ENCODE measurements at regions not wholly inside any gene's neighbourhood (a gene's known extent, or its start where the extent isn't known, plus 50 kb on each side); places are given as distances from the start of the nearest gene placed in this dataset.

DNA sequence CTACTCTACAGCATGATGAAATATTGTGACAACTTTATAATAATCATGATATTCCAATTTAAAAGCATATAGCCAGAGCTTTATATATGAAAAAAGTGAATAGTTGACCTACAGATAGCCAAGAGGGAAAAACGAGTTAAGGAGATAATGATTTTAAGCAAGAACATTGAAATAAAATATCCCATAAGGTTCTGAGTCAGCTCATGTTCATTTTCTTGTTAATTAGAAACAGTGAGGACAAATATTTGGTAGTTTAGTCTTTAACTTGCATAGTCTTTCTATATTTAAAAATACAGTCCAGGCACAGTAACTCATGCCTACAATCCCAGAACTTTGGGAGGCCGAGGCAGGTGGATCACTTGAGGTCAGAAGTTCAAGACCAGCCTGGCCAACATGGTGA, 55.8 kb upstream of the CDH6 start:
- no peaks in the 10 kb centered on the region for H3K36me3 ChIP-seq (ENCODE audit: control insufficient read depth in 3 of 3, insufficient read depth in 2 of 3, low read depth in 1 of 3, low read length in 3 of 3)
- no peaks in the 10 kb centered on the region for H3K27me3 ChIP-seq (ENCODE audit: control insufficient read depth in 3 of 3, insufficient read depth in 3 of 3, low read length in 3 of 3)
- H3K9me3 ChIP-seq (ENCODE audit: control insufficient read depth in 2 of 2, insufficient read depth in 1 of 2, low read depth in 1 of 2, low read length in 1 of 2): no peaks in the 10 kb centered on the region
- H3K4me3 ChIP-seq (ENCODE audit: low read depth in 1 of 3, low read length in 3 of 3): no peak overlapping the region
- H3K27ac ChIP-seq (ENCODE audit: low read depth in 1 of 3, low read length in 2 of 3): no peak overlapping the region
- no peak for DNase-seq
- 54 to 67% (median 65%) methylated on average over 2 of the region's 2 CpGs for WGBS, 3 donors
- H3K4me1 ChIP-seq (ENCODE audit: control insufficient read depth in 3 of 3, insufficient read depth in 2 of 3, low read depth in 1 of 3, low read length in 2 of 3): no peaks in the 10 kb centered on the region
- FAIRE-seq: no peak

DNA sequence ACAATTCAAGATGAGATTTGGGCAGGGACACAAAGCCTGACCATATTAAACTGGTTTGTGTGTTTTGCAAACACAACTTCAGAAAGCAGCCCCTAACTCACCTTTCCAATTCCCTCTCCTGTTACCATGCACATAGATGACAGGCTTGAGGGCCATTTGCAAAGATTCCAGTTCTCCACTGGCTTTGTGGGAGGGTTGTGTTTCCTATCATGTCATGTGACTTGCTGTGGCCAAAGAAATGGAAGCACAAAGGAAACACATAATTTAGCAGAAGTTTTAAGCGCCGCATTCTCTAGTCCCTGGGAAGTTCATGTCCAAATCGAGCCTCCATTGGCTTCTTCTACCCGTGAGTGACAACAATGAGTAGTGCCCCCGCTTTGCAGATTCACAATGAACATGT, 57.9 kb upstream of the CDH6 start:
- 89 to 94% (median 93%) methylated on average over 5 of the region's 5 CpGs for WGBS, 3 donors

DNA sequence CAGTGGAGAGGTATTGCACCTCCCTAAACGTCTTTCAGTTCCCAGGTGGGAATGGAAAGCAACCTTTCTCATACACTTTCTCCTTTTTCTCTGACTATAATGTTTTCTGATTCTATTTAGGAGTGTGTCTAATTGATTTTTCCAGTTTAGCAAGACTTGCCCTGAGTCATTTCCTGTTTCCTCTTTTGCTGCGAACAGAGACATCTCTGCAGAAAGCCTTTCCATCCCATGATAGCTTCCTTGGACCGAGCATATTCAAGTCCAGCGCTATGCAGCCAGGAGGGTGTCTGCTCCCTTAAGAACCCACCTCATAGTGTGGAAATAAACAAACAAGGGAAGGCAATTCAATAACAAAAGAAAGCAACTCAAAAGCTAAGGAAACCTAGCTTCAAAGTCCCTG, 60.0 kb upstream of the CDH6 start:
- Histone ChIP-seq H3K27ac (ENCODE audit: low read depth in 1 of 3, low read length in 2 of 3) (no peak overlapping the region), H3K4me1 (ENCODE audit: control insufficient read depth in 3 of 3, insufficient read depth in 2 of 3, low read depth in 1 of 3, low read length in 2 of 3) (no peaks in the 10 kb centered on the region), H3K4me3 (ENCODE audit: low read depth in 1 of 3, low read length in 3 of 3) (no peak overlapping the region), H3K36me3 (ENCODE audit: control insufficient read depth in 3 of 3, insufficient read depth in 2 of 3, low read depth in 1 of 3, low read length in 3 of 3) (no peaks in the 10 kb centered on the region), H3K9me3 (ENCODE audit: control insufficient read depth in 2 of 2, insufficient read depth in 1 of 2, low read depth in 1 of 2, low read length in 1 of 2) (no peaks in the 10 kb centered on the region), H3K27me3 (ENCODE audit: control insufficient read depth in 3 of 3, insufficient read depth in 3 of 3, low read length in 3 of 3) (no peaks in the 10 kb centered on the region)
- WGBS, 3 donors: 46 to 71% (median 52%) methylated on average over 4 of the region's 4 CpGs
- FAIRE-seq (no peak), DNase-seq (no peak)

More for the DNA sequence above, 57.9 kb upstream of the CDH6 start:
- Histone ChIP-seq H3K4me3 (ENCODE audit: low read depth in 1 of 3, low read length in 3 of 3) (no peak overlapping the region), H3K4me1 (ENCODE audit: control insufficient read depth in 3 of 3, insufficient read depth in 2 of 3, low read depth in 1 of 3, low read length in 2 of 3) (no peaks in the 10 kb centered on the region), H3K27me3 (ENCODE audit: control insufficient read depth in 3 of 3, insufficient read depth in 3 of 3, low read length in 3 of 3) (no peaks in the 10 kb centered on the region), H3K36me3 (ENCODE audit: control insufficient read depth in 3 of 3, insufficient read depth in 2 of 3, low read depth in 1 of 3, low read length in 3 of 3) (no peaks in the 10 kb centered on the region), H3K9me3 (ENCODE audit: control insufficient read depth in 2 of 2, insufficient read depth in 1 of 2, low read depth in 1 of 2, low read length in 1 of 2) (no peaks in the 10 kb centered on the region), H3K27ac (ENCODE audit: low read depth in 1 of 3, low read length in 2 of 3) (no peak overlapping the region)
- FAIRE-seq: no peak
- no peak for DNase-seq

DNA sequence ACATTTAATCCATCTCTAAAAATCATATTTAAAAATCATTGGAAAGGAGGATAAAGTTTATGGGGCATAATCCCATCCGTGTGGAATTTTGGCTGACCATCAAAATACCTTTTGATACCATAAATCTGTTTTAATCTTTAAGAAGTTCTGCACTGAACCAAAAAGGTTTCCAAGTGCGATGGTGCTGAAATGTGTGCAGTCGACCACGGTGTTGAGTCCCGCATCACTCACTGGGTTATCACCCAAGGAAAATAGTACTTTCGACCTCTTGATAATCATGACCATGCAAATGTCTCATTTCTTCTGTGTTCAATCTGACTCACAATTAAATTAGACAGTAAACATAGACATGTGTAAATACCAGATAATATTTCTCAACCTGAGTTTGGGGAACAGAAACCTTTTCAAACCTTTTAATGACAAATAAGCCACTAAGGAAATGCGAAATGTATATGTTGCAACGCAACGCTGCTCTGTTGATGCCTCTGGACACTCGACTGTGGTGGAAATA, 62.0 kb upstream of the CDH6 start:
- no peak for FAIRE-seq

DNA sequence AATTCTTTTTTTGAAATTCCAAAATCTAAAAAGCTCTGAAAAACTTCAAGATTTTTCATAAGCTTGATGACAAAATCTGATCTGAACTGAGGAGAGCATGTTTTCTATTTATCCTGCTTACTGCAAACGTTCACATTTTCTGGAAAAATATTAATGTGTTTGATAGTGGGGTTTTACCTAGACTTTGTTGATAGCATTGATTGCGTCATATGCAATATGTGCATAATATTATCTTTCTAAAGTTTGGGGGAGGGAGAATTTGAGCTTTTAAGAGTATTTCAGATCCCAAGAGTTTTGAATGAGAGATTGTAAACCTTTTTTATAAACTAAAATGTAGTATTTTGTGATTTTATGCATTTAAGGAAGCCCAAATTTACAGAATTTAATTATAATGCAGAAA, 62.8 kb upstream of the CDH6 start:
- WGBS, 3 donors: 56 to 76% (median 59%) methylated on average over 2 of the region's 2 CpGs
- no peak overlapping the region for H3K27ac ChIP-seq (ENCODE audit: low read depth in 1 of 3, low read length in 2 of 3)
- no peaks in the 10 kb centered on the region for H3K27me3 ChIP-seq (ENCODE audit: control insufficient read depth in 3 of 3, insufficient read depth in 3 of 3, low read length in 3 of 3)
- no peaks in the 10 kb centered on the region for H3K9me3 ChIP-seq (ENCODE audit: control insufficient read depth in 2 of 2, insufficient read depth in 1 of 2, low read depth in 1 of 2, low read length in 1 of 2)
- no peak for DNase-seq
- no peak overlapping the region for H3K4me3 ChIP-seq (ENCODE audit: low read depth in 1 of 3, low read length in 3 of 3)
- no peaks in the 10 kb centered on the region for H3K36me3 ChIP-seq (ENCODE audit: control insufficient read depth in 3 of 3, insufficient read depth in 2 of 3, low read depth in 1 of 3, low read length in 3 of 3)
- FAIRE-seq: no peak
- no peaks in the 10 kb centered on the region for H3K4me1 ChIP-seq (ENCODE audit: control insufficient read depth in 3 of 3, insufficient read depth in 2 of 3, low read depth in 1 of 3, low read length in 2 of 3)

More for the DNA sequence above, 62.0 kb upstream of the CDH6 start:
- H3K36me3 ChIP-seq (ENCODE audit: control insufficient read depth in 3 of 3, insufficient read depth in 2 of 3, low read depth in 1 of 3, low read length in 3 of 3): no peaks in the 10 kb centered on the region
- H3K27me3 ChIP-seq (ENCODE audit: control insufficient read depth in 3 of 3, insufficient read depth in 3 of 3, low read length in 3 of 3): no peaks in the 10 kb centered on the region
- DNase-seq: no peak
- H3K9me3 ChIP-seq (ENCODE audit: control insufficient read depth in 2 of 2, insufficient read depth in 1 of 2, low read depth in 1 of 2, low read length in 1 of 2): no peaks in the 10 kb centered on the region
- H3K4me1 ChIP-seq (ENCODE audit: control insufficient read depth in 3 of 3, insufficient read depth in 2 of 3, low read depth in 1 of 3, low read length in 2 of 3): no peaks in the 10 kb centered on the region
- no peak overlapping the region for H3K27ac ChIP-seq (ENCODE audit: low read depth in 1 of 3, low read length in 2 of 3)
- WGBS, 3 donors: 86 to 88% (median 87%) methylated on average over 10 of the region's 10 CpGs
- no peak overlapping the region for H3K4me3 ChIP-seq (ENCODE audit: low read depth in 1 of 3, low read length in 3 of 3)

DNA sequence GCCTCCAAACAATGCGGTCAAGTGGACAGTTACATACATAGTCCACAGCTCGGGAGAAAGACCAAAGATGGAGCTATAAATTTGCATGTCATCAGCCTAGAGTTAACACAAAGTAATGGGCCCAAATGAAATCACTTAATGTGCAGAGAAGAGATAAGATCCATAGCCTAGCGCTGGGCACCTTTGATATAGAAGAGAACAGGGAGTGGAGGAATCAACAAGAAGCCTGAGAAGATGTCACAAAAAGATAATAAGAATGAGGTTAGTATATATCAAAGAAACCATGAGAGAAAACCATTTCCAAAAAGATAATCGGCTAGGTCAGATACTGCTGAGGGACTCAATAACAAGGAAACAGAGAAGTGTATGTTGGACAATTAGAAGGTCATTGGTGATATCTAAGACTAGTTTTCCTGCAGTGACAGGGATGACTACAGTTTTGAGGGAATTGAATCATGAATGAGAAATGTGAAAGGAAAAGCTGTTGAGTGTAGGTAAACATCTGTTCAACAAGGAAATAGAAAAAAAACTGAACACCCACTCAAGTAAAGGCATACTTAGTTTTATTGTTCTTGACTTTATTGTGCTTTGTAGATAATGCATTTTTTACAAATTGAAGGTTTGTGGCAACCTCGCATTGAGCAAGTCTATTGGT, 68.7 kb upstream of the CDH6 start:
- 77 to 88% (median 84%) methylated on average over 5 of the region's 5 CpGs for WGBS, 3 donors
- FAIRE-seq: no peak

DNA sequence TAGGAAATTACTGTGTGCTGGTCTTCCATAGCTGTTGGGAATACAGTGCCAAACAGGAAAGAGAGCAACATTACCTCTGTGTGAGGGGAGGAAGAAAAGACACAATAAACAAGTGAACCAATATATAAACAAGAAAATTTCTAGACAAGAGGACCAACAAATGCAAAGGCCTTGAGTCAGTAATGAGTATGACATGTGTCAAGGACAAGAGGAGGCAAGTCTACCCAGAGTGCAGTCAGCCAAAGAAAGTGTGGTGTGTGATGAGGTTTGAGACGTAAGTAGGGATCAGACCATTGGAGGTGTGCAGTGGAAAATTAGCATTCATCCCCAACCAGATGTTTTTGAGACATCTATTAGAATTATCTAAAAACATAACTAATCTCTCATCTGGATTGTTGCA, 69.5 kb upstream of the CDH6 start:
- Histone ChIP-seq H3K36me3 (ENCODE audit: control insufficient read depth in 3 of 3, insufficient read depth in 2 of 3, low read depth in 1 of 3, low read length in 3 of 3) (no peaks in the 10 kb centered on the region), H3K9me3 (ENCODE audit: control insufficient read depth in 2 of 2, insufficient read depth in 1 of 2, low read depth in 1 of 2, low read length in 1 of 2) (no peaks in the 10 kb centered on the region), H3K27ac (ENCODE audit: low read depth in 1 of 3, low read length in 2 of 3) (no peak overlapping the region), H3K4me3 (ENCODE audit: low read depth in 1 of 3, low read length in 3 of 3) (no peak overlapping the region), H3K4me1 (ENCODE audit: control insufficient read depth in 3 of 3, insufficient read depth in 2 of 3, low read depth in 1 of 3, low read length in 2 of 3) (no peaks in the 10 kb centered on the region), H3K27me3 (ENCODE audit: control insufficient read depth in 3 of 3, insufficient read depth in 3 of 3, low read length in 3 of 3) (no peaks in the 10 kb centered on the region)
- WGBS, 3 donors: 75 to 90% (median 85%) methylated on average over 1 of the region's 1 CpG
- DNase-seq (no peak), FAIRE-seq (no peak)

More for the DNA sequence above, 68.7 kb upstream of the CDH6 start:
- H3K27ac ChIP-seq (ENCODE audit: low read depth in 1 of 3, low read length in 2 of 3): no peak overlapping the region
- H3K4me1 ChIP-seq (ENCODE audit: control insufficient read depth in 3 of 3, insufficient read depth in 2 of 3, low read depth in 1 of 3, low read length in 2 of 3): no peaks in the 10 kb centered on the region
- no peaks in the 10 kb centered on the region for H3K9me3 ChIP-seq (ENCODE audit: control insufficient read depth in 2 of 2, insufficient read depth in 1 of 2, low read depth in 1 of 2, low read length in 1 of 2)
- no peak overlapping the region for H3K4me3 ChIP-seq (ENCODE audit: low read depth in 1 of 3, low read length in 3 of 3)
- no peak for DNase-seq
- H3K27me3 ChIP-seq (ENCODE audit: control insufficient read depth in 3 of 3, insufficient read depth in 3 of 3, low read length in 3 of 3): no peaks in the 10 kb centered on the region
- no peaks in the 10 kb centered on the region for H3K36me3 ChIP-seq (ENCODE audit: control insufficient read depth in 3 of 3, insufficient read depth in 2 of 3, low read depth in 1 of 3, low read length in 3 of 3)

DNA sequence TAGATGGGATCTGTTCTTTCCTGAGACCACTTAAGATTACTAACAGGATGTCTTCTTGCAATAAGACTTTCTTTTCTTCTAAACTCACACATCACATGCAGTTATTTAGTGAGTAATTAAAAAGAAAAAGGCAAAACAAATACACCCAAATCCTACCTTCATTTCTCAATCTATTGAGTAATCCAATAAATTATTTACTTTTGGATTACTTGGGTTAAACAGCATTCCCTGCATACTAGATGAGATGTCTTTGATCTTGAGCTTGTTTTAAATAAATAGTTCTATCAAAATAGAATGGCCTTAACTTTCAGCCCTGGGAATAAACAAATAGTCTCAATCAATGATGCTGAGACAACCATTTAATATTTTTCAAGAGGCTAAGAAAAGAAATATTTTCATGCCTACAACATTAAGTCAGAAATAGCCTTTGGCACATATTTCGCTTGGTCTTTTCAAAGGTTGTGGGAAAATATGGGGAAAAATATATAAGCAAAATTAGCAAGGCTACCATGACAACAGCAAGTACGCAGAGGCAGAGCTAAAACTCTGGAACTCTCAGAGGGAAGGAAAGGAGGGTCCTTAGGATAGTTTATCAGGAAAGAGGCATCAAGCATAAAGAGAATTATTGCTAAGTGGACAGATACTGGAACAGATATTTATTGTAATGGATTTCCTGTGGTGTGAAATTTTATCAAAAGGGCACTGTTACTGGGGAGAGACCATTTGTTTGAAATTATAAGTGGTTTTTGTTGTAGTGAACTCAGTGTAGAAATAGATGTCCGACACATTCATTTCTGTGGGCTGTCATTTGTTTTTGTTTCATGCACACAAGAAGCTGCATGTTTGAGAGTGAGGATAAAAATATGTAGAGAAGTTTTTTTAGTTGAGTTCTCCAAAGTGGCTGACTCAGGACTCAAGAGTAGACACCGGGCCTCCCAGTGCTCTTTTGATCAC, 70.2 kb upstream of the CDH6 start:
- no peak overlapping the region for H3K27ac ChIP-seq (ENCODE audit: low read depth in 1 of 3, low read length in 2 of 3)
- H3K36me3 ChIP-seq (ENCODE audit: control insufficient read depth in 3 of 3, insufficient read depth in 2 of 3, low read depth in 1 of 3, low read length in 3 of 3): no peaks in the 10 kb centered on the region
- no peaks in the 10 kb centered on the region for H3K4me1 ChIP-seq (ENCODE audit: control insufficient read depth in 3 of 3, insufficient read depth in 2 of 3, low read depth in 1 of 3, low read length in 2 of 3)
- no peak overlapping the region for H3K4me3 ChIP-seq (ENCODE audit: low read depth in 1 of 3, low read length in 3 of 3)
- 48 to 86% (median 80%) methylated on average over 4 of the region's 4 CpGs for WGBS, 3 donors
- no peaks in the 10 kb centered on the region for H3K27me3 ChIP-seq (ENCODE audit: control insufficient read depth in 3 of 3, insufficient read depth in 3 of 3, low read length in 3 of 3)
- H3K9me3 ChIP-seq (ENCODE audit: control insufficient read depth in 2 of 2, insufficient read depth in 1 of 2, low read depth in 1 of 2, low read length in 1 of 2): no peaks in the 10 kb centered on the region
- FAIRE-seq (no peak), DNase-seq (no peak)

Data from small intestine (tissue), 7 donors.